NCI-H2107 treated with DMSO at 0.1 percent for 48 hours (cell line): ENCODE measurements at regions not wholly inside any gene's neighbourhood (a gene's known extent, or its start where the extent isn't known, plus 50 kb on each side); places are given as distances from the start of the nearest gene placed in this dataset.

Experiments used
- DNase-seq: peaks from one replicate; lab custom pipeline; 2025; ENCODE audit not compliant: unreplicated experiment; lab: John Stamatoyannopoulos, UW

DNA sequence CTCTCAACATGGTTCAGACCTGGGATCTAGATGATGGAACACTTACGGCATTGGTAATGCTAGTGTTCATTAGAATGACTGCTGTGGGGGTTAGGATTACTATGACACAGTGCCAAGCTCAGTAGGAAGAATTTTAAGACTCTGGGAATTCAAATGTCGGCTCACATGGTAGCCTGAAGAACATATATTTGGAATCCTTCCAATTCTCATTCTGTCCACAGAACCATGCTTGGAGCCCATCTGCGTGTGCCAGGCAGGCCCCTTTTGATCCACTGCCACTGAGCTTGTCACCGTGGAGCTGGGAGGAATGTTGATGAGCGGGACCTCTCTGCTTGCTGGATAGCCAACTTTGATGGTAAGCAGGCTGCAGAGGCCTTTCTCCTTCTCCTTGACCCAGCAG, 322.0 kb upstream of the SOX11 start:
- no peak for DNase-seq

DNA sequence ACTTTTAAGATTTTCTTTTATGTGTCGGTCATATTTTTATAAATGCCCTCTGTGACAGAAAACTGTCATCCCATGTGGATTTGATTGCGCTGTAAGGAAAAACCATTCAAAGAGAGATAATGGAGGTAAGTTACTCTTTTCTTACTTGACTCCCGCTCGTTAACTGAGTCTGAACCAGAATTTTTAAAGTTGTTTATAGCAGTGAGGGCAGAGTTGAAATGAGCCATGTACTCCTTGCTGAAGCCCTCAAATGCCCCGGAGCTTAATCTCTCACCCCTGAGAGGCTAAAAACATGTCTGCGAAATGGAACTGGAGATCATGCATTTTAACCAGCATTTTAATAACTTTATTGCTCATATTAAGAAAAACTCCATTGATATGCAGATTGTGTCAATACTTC, 320.0 kb upstream of the SOX11 start:
- no peak for DNase-seq

DNA sequence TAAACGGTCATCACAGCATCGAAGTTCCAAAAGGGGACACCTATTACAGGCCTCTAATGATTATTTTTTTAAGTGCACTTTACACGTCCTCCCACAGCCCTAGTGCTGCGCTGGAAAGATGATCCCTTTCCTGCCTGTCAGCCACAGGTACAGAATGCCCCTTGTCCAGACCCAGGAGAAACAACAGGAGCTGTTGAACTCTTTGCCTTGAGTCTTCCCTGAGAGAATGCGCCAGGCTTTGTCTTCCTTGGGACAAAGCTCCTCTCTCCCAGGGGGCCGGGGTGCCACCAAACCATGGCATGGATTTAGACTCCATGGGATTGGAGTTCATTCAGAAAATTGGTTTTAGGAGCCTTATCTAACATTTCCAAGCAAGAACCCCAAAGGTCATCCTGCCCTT, 319.0 kb upstream of the SOX11 start:
- peak; percentile 42 for DNase-seq

DNA sequence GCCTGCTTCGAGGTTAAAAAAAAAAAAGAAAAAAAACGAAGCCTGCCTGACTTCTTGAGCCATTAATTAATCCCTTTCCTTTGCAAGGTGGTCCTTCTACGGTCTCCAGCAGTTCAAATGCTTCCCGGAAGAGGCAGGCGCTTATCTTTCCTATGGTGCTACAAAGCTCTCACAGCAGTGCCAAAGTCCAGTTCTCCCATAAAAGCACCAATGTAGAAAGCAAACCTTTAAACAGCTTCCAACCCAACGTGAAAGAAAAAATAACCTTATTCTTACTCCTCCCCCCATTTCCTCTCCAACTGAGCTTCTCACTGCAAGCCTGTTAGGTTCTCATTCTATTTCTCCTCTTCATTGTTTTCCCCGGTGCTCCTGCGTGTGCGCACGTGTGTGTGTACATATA, 317.4 kb upstream of the SOX11 start:
- no peak for DNase-seq

DNA sequence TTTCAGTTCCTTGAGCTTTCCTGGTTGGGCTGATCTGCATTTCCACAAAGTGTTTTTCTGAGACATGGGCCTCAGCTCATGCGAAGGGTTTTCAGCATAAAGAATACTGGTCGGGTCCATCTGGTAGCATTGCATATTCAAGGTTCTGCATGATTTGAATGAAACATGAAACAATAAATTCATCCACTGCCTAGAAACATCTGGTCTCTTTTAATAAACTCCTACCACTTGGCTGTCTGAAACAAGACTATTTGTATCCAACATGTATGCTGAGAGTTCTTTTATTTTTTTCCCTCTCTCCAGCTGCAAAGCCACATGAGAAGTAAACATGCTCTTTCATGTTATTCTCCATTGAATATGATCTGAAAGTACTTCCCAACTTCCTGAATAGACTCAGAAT, 314.9 kb upstream of the SOX11 start:
- DNase-seq = no peak

DNA sequence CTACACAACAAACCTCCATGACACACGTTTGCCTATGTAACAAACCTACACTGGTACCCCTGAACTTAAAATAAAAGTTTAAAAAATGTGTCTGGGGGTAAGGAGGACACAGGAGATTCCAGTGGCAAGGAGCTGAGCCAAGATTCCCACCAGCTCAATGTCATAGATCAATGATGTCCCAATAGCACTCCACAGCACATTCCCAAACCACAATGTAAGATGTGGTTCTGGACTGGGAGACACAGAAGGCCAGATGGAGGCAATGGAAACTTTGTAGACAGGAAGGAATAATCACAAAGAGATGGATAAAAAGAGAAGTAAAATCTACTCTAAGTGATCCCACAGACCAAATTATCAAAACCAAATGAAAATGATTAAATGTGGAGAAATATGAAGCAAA, 312.4 kb upstream of the SOX11 start:
- DNase-seq = no peak

DNA sequence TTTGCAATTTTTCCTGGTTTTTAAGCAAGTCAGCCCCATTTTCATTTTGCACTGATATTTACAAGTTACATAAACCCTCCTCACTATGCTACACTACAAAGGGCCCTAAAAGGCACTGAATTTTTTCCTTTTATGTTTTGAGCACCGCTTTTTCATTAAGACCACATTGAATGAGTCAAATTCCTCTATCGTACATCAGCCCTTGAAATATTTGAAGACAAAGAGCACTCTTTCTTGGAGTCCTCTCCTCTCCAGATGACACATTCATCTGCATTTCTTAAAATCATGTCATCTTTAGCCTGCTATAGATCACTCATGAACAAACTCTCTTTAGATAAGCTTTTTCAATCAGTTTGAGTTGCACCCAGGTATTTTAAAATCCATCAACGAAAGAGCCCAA, 306.6 kb upstream of the SOX11 start:
- DNase-seq = no peak

DNA sequence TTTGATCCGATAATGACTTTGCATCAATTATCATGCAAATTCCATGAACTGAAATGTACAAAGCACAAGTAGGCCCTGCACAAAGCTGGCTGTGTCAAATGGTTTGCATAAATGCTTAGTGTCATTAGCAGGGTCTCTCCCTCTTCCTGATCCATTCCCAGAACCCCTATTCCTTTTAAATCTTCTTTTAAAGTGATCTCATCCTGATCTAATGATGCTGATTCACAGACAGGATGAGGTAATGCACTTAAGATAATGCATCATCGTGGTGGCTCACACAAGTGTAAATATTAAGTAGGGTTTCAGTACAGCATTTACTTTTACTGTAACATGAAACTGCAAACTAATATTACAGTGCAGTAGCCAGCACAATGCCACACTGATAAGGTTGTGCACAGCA, 304.8 kb upstream of the SOX11 start:
- peak; percentile 32 for DNase-seq

DNA sequence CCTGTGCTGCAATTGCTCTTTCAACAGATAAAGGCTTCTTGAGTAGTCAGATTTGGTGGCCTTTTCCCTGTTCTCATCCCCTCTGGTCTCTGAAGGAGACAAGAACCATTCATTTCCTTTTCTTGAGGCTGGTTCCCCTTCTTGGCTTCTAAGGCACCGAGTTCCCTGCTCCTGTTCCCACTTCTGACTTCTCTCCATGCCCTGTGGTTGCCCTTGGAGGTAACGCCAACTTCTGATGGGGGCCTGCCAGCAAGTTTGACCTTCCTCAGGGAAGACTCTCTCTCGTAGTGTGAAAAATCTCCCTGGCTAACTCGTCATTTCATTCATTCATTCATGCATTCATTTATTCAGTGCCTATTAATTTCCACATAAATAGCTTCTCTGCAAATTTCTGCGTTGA, 302.4 kb upstream of the SOX11 start:
- DNase-seq = no peak

DNA sequence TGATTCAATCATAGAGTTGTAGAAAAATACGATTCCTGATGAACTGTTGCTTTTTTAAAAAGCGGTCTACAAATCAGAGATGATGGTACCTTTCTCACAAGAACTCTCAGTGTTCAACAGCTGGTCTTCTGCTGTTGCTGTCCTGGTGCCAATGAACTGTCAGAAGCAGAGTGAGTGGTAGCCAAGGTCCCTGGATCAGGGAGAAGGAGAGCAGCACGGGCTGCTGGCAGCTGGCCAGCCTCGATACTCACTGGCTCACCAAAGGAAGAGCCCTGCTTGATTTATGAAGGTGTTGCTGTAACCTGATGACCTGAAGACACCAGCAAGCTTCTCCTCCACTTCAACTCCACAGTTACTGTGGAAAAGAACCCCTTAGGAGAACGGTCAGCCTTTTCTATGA, 300.8 kb upstream of the SOX11 start:
- no peak for DNase-seq

DNA sequence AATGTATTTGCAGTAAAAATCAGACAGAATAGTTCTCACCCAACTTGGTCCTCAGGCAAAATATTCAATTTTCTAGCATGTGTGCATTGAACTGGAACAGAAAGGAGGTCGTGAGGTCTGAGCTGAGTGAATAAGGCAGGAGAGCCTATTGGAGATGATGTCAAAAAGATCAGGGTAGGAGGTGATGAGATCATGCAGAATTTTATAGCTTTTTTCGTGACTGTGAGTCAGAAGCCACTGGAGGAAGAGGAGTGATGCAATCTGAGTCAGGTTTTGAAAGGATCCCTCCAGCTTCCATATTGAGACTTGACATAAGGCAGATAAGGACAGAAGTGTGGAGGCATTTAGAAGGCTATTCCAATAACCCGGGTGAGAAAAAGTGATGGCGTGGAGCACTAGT, 299.5 kb upstream of the SOX11 start:
- no peak for DNase-seq

DNA sequence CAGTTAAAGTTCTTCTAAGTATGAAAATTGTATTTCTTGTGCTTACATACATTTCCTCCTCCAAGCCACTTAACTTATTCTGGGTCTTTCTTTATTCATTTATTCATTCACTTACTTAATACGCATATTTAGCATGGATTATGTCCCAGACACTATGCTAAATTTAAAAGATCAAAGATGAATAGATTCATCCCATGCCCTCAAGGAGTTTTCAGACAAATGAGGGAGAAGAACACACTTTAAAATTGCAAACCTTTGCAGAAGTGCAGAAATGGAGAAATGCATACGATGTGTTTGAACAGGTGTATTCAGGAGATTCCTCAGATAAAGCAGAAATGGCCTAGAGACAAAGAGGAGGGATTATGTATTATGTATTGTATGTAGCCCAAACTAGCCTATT, 298.7 kb upstream of the SOX11 start:
- no peak for DNase-seq

DNA sequence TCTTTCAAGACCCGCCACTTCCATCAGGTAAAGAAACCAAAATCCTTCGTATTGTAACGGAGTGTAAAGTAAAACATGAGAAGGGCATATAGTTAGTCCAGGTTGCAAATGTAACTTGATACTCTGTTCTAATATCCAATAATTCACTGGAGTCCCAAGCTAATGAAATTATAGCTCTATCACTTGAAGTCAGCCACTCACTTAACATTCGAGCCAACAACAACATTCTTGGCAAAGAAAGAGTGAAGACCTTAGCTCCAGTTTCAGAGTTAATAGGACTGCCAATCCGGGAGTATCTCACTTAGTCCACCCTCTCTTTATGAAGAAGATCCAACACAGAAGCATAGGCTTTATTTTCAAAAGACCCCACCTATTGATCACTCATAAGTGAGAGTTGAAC, 298.0 kb upstream of the SOX11 start:
- no peak for DNase-seq

DNA sequence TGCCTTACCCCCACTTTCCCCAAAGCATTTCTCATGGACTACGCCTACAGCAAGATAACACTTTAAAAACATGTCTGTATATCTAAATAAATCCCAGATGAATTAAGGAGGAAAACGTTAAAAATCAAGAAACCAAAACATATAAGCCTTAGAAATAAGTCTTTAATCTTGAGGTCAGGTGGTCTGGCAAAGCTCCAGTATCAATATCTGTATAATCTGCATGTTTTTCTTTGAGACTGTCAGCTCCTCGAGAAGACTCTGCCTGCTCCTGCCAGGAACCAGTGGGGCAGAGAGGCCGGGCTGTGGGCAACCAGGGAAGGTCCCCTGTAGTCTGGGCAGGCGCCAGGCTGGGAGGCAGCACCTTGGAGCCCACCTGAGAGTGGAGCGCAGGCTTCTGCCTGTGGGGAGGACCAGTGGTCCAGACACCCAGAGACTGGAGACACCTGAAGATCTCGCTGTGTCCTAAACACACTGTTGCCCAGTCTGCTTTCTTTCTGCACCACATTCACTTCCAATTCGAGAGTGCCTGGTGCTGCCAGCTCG, 291.0 kb upstream of the SOX11 start:
- no peak for DNase-seq

DNA sequence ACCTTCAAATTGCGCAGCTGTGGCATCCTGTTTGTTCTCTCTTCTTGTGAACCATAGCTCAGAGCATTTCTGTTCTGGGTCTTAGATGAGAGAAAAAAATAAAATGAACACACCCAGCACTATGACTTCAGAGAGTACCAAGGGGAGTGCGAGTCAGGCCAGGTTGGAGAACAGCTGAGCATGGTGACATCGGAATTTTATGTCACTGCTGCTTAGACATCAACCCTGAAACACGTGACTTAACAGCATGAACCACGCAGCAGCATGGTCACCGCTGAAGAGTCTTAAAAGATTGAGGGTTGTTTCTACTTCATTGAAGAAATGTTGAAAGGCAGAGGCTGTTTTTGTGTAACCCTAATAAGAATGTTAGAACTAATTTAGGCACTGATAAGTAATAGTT, 288.8 kb upstream of the SOX11 start:
- no peak for DNase-seq

DNA sequence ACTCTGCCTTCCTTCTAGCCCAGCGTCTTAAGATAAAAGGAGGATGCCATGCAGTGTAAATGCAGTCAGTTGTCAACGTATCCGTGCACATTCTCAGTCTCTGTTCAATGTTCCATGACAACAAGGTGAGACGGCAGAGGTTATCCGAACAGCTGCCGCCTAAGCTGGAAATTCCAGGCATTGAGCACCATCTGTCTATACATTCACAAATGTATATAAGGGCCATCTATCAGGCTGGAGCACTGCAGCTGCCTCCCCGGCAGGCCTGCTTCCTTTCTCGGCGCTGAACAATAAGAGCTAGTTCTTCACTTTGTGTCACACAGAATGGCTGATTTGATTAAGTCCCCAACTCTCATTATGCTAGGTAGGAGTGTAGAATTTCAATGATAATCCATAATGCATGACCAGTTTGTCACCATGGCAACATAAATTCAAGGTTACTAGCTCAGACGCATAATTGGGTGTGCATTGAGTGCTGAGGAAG, 282.2 kb upstream of the SOX11 start:
- DNase-seq = peak; percentile 82

DNA sequence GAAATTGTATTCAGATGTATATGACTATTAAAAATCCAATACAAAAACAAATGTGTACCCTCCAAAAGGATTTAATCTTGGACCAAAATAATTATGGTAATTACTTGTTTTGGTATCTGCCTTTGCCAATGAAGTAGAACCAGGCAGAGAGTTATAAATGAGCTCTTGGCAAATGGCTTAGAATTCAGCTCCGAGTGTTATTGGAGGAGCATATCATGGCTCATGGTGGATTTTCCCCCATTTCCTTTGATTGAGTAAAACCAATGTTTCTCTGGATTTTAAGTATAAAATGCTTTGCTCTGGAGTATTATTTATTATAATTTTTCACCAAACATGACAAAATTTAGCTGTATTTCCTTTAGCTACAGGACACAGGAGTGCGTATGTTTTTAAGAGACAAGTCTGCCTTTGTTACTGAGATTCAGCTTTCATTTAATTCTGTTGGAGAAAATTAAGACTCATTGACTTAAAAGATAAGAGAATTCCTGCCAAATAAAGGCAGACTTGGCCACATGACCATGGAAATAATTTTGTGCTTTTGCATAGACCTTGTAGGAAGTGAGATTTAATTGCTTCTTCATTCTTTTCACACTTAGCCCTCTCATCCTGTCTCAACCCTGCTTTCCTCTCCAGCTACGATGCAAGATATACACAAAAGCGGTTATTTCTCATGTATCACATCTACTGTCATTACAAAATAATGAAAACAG, 281.0 kb upstream of the SOX11 start:
- DNase-seq = no peak

DNA sequence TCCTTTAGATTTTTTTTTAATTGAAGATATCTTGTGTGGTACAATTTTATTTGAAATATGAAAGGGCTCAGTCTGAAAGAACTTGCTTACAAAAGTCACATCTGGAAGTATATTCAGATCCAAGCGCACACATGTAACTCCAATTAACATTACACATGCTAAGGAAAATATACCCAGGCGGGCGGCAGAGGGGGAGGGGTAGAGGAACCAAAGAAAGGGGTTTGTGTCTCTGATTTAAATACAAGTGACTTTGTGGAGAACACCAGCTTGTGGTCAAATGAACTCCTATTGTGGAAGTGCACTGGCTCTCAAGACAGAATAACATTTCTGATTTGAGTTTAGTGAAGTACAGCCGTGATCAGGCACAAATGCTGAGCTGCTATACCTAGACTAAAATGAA, 280.2 kb upstream of the SOX11 start:
- no peak for DNase-seq

DNA sequence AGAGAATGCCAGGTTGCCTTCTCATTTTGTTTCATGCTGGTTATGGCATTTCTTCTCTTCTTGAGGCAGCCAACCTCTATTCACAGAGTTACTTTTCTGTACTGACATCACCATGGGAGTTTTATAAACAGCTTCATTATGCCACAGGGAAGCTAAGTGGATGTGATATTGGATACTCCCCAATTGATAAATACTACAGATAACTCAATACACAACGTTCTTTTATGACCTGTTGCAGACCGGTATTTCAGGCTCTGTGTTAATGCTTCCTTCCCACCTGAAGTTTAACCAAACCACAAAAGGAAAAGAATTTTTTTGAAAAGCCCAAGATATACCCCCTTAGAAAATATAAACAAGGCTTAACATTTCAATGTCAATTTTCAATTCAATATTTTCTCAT, 258.3 kb upstream of the SOX11 start:
- peak; percentile 58 for DNase-seq

DNA sequence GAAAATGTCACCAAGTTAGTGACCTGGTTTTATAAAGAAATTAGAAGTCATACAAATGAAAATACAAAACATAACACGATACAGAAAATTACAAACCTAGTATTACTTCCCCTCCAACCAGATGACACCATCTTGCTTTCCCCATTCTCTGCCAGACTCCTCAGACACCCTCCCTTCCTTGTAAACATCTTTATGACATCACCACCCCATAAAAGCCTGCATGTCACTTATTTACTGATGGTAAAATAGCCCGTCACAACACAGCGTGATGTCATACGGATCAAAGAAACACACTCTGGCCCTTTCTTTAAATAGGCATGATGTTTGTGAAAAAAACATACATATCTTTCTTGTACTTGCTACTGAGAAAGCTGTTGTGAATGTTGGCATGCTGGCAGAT, 254.8 kb upstream of the SOX11 start:
- no peak for DNase-seq

DNA sequence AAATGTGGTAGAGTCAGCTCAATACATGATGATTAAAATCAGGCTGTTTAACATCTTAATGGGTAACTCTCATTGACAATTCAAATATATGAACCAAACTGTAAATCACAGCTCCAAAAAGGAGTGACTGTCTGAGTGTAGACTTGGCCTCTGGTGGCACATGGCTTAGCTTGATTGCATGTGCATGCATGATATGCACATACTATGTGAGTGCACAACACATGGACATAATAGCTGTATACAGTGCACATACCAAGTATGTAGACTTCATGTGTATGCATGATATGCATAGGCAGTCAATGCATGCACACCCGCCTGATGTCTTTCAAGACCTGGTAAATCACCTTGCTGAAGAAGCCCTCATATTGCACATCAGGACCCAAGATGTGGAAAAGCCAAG, 252.0 kb upstream of the SOX11 start:
- no peak for DNase-seq

DNA sequence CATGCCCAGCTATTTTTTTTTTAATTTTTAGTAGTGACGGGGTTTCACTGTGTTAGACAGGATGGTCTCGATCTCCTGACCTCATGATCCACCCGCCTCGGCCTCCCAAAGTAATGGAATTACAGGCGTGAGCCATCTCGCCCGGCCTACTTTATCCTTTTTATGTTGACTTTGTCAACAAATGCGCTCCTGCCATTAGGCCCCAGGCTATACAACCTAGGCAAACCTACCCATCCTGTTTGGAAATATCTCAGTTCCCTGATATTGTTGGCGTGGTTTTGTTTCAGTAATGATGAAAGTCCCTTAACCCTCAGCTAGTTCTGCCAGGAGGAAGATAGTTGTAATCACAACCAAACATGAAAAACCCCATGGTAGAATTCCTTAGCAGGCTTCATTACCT, 249.4 kb upstream of the SOX11 start:
- no peak for DNase-seq

DNA sequence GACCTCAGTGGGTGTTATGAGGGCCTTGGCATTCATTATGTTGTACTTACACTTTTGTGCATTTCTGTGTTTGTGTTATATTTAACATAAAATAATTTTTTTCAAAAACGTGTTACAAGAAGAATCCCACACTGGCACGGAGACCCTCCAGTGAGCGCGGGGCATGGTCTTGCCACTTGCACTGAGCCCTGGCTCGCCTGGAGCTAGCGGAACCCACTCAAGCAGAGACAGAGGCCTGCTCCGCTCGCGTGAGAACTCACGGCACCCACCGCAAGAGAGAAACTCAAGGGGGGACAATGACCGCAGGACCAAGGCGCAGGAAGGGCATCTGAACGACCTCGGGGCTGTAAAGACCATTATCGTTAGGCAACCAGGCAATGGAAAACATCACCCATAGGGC, 248.0 kb upstream of the SOX11 start:
- DNase-seq = no peak
